SKM-1 treated with dmso at 0.1 percent for 144 hours (cell line): ENCODE measurements at regions not wholly inside any gene's neighbourhood (a gene's known extent, or its start where the extent isn't known, plus 50 kb on each side); places are given as distances from the start of the nearest gene placed in this dataset.
"Not testable (repeated sequence)": the region's sequence is repeated elsewhere in the genome, so short reads cannot be mapped to it uniquely, and the experiment has no call there.

Experiments
- DNase-seq: peaks from one replicate; lab custom pipeline; 2025; ENCODE audit not compliant: unreplicated experiment; lab: John Stamatoyannopoulos, UW

DNA sequence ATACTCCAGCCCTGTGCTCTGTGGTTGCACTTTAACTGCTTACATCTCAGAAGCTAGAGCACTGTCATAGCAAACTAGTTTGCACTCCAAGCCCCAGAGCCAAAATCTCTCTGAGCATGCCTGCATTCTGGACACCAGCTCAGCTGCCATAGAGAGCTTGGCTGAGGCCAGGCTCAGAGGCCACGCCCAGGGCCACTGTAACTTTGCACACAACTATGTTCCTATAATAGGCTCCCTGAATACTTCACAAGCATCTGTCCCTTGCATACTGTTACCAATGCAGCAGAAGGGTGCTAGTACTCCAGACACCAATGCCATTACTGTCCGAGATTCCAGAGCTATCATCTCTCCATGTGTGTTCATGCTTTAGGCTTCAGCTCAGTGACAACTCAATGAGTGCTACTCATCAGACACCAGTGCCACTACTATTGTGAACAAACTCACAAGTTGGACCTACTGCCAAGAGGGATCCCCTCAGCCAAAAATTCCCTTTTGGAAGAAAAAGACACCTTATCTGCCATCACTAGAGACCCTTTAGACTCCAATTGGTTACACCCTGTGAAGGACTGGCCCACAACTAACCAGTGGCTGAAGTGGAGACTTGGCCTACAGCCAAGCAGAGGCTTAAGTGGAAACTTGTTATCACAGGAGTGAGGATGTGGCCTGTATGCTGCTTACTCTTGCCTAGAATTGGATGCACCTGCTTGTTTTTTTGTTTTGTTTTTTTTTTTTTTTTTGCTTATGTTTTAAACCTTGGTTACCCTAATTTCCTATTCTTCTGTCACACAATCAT, 211.6 kb upstream of the MAGI2 start:
- DNase-seq, result no peak

DNA sequence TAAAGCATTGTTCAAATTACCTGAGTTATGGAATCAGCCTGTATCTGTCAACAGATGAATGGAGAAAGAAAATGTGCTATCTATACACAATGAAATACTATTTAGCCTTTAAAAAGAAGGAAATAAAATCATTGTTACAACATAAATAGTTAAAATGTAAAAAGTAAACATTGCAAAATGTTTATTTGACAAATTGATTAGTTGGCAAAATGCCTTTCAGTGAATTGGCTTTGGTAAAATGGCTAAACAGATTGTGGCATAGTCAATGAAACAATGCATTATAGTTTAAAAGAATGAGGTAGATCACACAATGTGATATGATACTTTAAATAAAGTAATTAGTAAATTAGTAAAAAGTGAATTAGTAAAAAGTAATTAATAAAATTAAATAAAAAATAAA, 204.8 kb upstream of the MAGI2 start:
- no peak for DNase-seq

DNA sequence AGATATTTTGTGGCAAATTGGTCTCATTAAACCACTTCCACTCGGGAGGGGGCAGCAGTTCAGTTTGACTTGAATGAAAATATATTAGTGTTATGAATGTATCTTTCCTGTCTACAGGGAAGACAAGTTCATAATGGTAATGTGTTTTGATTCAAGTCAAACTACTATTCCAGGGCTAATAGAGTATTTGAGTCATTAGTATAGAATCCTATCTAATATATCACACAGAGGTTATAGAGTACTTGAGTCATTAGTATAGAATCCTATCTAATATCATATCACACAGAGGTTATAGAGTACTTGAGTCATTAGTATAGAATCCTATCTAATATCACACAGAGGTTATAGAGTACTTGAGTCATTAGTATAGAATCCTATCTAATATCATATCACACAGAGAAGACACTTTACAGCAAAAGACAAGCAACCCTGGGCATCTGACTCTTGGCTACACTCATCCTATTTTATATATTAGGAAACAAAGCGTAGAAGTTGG, 199.7 kb upstream of the MAGI2 start:
- no peak for DNase-seq

DNA sequence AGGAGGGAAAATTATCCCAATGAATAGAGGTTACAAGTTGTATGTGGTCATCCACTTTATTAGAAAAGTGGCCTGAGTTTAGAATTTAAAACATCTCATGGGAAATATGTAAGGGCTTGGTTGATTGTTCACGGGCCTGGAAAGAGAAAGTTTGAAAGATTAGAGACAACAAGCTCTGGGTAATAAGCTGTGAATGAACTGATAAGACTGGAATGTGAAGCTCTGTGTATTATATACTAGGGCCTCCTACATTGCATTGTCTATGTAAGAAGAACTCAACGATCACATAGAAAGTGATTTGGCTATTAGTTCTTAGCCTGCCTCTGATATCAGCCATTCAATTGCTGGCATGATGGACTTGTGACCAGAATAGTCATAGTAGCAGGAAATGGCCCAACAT, 199.2 kb upstream of the MAGI2 start:
- no peak for DNase-seq

DNA sequence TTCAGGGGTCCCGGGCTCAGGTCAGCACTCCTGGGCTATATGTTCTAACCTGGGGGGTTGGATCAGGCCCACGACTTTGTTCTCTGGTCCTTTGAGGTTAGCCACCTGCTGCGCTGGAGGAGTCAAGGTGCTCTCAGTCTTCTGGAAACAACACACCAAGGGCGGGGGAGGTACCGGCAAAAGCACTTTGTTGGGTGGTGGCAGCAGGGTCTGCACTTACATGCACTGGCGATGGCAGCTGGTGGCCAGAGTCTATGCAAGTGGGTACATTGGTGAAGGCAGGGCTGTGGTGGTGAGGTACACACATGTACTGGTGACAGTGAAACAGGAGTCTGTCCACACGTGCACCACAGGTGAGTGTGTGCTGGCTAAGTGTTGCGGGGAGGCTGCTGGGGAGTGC, 194.2 kb upstream of the MAGI2 start:
- DNase-seq, result no peak

DNA sequence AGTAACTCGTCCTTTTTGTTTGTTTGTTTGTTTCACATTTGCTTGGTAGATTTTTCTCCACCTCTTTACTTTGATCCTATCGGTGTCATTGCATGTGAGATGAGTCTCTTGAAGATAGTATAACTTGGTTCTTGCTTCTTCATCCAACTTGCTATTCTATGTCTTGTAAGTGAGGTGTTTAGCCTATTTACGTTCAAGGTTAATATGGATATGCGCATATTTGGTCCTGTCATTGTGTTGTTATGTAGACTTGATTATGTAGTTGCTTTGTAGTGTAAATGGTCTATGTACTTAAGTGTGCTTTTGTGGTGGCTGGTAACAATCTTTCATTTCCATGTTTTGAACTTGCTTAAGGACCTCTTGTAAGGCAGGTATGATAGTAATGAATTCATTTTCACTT, 192.8 kb upstream of the MAGI2 start:
- no peak for DNase-seq

DNA sequence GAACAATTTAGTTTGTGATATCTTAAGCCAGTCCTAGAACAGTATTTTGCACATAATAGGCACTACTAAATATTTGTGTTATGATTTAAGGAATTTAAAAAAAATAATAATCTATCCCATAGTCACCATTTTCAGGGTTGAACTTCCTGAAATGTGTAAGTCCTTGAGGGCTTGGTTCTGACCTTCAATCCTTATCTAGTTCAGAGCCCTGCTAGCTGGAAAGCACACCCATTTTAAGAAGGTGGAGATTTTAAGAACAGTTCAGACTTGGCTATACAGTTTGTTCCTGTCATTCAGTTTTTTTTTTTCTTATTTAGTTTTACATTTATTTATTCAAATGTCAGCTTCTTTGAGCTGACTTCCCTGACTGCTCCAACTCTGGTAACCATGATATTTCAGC, 183.4 kb upstream of the MAGI2 start:
- no peak for DNase-seq

DNA sequence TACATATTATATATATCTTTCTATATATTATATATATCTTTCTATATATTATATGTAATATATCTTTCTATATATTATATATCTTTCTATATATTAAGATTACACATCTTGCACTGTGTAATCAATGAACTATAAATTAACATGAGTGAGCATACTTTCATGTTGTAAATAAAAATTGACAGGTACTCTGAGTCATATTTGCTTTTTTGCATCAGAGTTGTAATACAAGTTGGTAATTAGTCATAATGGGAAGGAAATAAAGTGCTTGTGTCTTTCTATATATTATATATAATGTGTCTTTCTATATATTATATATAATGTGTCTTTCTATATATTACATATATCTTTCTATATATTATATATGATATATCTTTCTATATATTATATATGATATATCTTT, 172.5 kb upstream of the MAGI2 start:
- DNase-seq, result not testable (repeated sequence)

DNA sequence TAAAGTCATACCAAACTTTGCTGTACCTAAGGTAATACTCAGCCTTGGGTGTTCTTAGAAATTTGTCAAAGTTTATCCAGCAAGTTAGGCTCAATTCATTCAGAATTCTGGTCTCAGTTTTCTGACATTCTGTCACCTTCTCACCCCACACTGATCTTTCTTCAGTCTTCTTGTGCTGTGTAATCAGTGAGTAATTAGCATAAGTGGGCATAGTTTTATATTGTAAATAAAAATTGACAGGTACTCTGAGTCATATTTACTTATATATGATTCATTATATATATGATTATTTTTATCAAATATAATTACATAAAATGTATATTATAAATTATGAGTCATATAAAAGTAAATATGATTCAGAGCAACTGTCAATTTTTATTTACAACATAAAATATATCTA, 170.9 kb upstream of the MAGI2 start:
- DNase-seq, result no peak

DNA sequence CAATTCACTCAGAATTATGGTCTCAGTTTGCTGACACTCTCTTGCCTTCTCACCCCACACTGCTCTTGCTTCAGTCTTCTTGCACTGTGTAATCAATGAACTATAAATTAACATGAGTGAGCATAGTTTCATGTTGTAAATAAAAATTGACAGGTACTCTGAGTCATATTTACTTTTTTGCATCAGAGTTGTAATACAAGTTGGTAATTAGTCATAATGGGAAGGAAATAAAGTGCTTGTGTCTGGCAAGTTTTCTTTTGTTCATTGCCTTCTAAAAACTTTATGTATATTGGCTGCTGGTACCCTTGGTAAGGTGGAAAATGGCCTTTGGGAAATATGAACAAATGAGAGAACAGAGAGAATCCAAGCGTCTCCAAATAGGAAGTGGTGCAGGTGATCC, 169.3 kb upstream of the MAGI2 start:
- no peak for DNase-seq

DNA sequence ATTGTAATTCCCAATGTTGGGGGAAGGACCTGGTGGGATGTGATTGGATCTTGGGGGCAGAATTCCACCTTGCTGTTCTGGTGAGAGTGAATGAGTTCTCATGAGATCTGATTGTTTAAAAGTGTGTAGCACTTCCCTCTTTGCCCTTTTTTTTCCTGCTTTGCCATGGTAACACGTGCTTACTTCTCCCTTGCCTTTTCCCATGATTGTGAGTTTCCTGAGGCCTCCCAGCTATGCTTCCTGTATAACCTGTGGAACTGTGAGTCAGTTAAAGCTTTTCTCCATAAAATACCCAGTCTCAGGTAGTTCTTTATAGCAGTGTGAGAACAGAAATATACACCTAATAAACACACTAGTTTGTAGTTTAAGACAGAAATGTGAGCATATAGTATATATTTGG, 166.8 kb upstream of the MAGI2 start:
- no peak for DNase-seq

DNA sequence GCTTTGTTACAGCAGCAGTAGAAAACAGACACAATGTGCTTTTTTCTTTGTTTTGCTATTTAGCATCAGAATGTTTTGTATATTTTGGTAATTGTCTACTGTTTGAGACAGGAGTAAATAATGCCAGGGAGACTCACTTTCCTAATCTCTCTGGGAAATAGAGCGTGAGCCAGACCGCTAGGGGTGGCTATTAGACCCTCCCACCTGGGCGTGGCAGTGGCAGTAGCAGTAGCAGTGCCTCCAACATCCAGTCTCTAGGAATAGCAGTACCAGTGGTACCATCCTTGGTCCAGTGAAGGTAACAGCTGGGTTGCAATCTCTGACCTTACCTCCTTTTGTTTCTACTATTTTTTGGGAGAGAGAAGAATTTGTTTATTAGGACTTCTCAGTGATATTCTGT, 165.7 kb upstream of the MAGI2 start:
- no peak for DNase-seq

DNA sequence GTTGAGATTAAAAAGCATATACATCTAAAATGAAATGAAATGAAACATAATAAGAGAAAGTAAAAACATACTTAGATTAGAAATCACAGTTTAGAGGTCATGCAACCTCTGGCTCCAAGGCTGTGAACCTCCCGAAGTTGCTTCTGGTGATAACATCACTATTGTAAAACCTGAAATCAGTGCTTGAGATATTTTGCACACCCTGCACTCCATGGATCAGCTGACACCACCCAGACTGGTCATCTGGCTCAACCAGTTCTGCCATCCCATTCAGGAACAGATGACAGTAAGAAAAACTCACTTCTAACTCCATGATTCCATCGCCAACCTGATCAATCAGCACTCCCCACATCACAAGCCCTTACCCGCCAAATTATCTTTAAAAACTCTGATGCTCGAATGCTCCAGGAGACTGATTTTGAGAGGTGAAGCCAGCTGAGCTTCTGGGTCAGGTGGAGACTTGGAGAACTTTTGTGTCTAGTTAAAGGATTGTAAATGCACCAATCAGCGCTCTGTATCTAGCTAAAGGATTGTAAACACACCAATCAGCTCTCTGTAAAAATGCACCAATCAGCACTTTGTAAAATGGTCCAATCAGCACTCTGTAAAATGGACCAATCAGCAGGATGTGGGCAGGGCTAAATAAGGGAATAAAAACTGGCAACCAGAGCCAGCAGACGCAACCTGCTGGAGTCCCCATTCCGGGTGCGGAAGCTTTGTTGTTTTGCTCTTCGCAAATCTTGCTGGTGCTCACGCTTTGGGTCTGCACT, 162.6 kb upstream of the MAGI2 start:
- no peak for DNase-seq

DNA sequence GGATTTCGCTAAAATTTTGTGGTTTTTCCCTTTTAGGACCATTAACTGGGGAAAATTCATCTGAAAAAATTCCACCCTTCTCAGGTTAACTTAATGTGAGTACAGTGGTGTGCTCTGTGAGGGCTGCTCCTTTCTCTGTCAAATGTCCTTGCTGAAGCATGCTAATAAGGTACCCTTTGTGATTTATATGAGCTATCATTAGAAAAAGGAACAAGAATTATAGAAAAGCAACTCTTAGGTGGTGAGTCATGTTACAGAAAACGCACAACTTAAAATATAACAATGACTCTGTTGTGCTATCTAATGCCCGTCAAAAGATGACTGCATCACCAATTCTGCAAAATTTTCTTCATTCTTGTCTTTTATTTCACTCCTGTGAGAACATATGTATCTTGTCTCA, 162.0 kb upstream of the MAGI2 start:
- no peak for DNase-seq

DNA sequence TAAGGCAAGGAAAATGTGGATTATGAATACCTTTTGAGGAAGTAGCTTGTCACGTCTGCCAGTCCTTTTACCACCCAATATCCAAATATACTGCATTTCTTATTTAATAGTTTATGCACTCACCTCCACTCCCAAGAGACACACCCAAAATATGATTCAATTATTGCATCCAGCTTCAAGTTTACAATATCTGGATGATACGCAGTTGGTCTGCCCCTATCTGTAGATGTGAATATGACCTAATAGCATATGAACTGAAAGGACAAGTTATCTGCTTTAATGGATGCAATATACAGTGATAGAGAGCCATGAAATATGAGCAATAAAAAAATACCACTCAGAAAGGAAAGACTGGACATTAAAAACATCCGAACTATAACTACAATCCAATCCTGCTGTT, 159.4 kb upstream of the MAGI2 start:
- DNase-seq, result no peak

DNA sequence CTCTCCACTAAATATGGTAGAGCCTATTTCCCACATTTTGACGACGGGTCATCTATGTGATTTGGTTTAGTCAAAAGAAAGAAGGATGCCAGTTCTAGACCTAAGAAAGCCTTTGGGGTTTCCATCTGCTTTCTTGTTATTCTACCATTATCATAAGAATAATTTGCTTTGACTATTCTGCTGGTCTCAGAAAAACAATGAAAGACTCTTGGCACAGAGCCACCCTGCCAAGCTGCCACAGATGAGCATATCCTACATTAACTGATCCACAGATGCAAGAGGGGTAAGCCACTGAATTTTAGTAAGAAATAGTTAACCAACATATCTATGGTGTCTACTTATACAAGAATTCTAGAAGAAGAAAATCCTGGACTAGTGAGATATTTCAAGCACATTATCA, 158.6 kb upstream of the MAGI2 start:
- no peak for DNase-seq

DNA sequence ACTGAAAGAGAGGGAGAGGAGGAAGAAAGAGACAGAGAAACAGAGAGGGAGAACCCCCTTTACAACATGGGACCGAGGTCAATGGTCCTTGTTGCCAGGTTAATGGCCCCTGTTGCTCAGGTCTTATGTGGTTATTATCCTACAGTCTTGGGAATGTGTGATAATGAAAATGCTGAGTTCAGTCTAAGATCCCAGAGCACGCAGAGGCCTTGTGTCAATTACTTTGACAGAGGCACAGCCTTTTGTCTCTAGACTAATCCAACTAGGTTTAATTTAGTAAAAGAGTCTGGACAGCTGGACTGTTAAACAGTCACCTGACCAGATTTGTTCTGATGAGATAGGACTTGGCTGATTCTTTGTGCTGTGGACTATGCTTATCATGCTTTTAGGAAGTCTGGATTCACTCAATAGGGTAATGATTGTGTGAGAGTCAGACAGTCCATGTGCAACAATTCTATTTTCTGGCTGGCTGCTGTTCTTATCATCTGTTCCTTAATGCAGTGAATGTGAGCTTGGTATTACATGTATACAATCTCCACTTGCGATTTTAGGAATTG, 157.4 kb upstream of the MAGI2 start:
- no peak for DNase-seq

DNA sequence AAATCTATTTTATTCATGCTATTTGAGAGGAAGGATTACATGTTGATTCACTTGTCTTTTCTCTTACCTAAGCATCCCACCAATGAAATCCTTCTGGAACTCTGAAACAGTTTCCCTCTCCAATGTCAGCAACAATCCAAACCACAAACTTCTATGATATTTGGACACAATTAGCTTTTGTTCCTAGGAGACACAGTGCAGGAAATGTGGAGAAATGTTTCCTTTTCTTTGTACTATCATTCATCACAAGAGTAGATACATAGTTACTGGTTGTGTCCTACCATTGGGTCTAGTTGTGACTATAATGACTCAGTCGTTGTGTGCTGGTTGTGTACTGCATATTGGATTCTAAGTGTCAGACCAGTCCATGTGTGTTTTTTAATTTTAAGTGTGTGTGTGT, 156.8 kb upstream of the MAGI2 start:
- DNase-seq, result no peak

DNA sequence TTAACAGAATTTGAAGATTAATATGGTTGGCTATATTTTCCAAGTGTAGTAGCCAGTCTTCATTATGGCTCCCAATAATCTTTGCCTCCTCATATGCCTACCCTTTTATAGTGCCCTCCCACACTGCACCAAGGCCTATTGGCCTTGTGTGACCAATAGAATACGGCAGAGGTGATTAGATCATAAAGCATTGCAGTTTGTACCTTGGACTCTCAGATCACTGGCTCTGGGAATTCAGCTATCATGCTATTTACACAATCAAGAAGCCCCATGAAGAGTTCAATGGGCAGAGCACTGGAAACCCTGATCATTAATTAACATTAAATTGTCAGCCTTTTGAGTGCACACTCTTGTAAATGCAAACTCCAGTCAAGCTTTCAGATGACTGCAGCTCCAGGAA, 154.5 kb upstream of the MAGI2 start:
- DNase-seq, result no peak

DNA sequence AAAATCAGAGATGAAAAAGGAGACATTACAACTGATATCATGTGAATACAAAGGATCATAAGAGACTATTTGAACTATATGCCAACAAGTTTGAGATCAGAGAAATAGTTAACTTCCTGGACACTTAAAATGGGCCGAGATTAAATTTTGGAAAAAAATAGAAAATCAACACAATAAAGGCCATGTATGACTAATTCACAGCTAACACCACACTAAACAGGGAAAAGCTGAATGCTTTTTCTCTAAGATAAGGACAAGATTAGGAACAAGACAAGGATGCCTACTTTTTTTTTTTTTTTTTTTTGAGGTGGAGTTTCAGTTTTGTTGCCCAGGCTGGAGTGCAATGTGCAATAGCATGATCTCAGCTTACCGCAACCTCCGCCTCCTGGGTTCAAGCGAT, 151.4 kb upstream of the MAGI2 start:
- no peak for DNase-seq

DNA sequence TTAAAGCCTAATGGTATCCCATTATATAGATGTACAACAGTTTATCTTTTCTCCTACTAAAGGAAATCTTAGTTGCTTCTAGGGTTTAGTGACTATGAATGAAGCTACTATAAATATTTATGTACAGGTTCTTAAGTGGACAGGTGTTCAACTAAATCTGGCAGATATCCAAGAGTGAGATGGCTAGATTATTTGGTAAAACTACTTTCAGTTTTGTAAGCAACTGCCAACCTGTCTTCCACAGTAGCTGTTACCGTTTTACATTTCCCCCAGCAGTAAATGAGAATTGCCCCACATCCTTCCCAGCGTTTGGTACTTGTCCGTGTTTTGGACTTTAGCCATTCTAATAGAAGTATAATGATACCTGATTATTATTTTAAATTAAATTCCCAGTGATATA, 144.9 kb upstream of the MAGI2 start:
- DNase-seq, result no peak

DNA sequence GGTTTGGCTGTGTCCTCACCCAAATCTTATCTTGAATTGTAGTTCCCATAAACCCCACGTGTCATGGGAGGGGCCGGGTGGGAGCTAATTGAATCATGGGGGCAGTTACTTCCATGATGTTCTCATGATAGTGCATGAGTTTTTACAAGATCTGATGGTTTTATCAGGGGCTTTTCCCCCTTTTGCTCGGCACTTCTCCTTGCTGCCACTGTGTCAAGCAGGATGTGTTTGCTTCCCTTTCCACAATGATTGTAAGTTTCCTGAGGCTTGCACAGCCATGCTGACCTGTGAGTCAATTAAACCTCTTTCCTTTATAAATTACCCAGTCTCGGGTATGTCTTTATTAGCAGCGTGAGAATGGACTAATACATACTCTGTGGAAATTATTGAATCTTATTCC, 141.2 kb upstream of the MAGI2 start:
- DNase-seq, result not testable (repeated sequence)
